Hematopoietic multipotent progenitor cell (in vitro differentiated cells): ENCODE measurements at regions not wholly inside any gene's neighbourhood (a gene's known extent, or its start where the extent isn't known, plus 50 kb on each side); places are given as distances from the start of the nearest gene placed in this dataset.
"Not testable (repeated sequence)": the region's sequence is repeated elsewhere in the genome, so short reads cannot be mapped to it uniquely, and the experiment has no call there.

ENCODE experiments used
- DNase-seq, 3 donors: peaks; one replicate each; pipeline ENCODE4 v3.0.0-alpha.2; 2011 to 2015; ENCODE audit warnings: low read depth in 2 of 3, low spot score in 2 of 3

- no peak for DNase-seq
Measured at GRCh38 chr2:186164325-186164724, 321.7 kb upstream of the ZC3H15 start.

- DNase-seq, result no peak
Measured at GRCh38 chr2:186170693-186171092, 315.4 kb upstream of the ZC3H15 start.

GRCh38 chr2:186181625-186182024 lies 304.4 kb upstream of the ZC3H15 start:
- DNase-seq, result no peak

GRCh38 chr2:186182366-186182765 lies 303.7 kb upstream of the ZC3H15 start:
- not testable (repeated sequence) for DNase-seq

- DNase-seq, result peak in 1 of 3 donors; percentile 35
Measured at GRCh38 chr2:186183406-186183805, 302.7 kb upstream of the ZC3H15 start.

GRCh38 chr2:186187854-186188253 lies 298.2 kb upstream of the ZC3H15 start:
- no peak for DNase-seq

GRCh38 chr2:186189816-186190215 lies 296.2 kb upstream of the ZC3H15 start:
- DNase-seq, result no peak

GRCh38 chr2:186195696-186196095 lies 290.4 kb upstream of the ZC3H15 start:
- DNase-seq, result no peak

GRCh38 chr2:186197955-186198354 lies 288.1 kb upstream of the ZC3H15 start:
- DNase-seq, result no peak

GRCh38 chr2:186199029-186199428 lies 287.0 kb upstream of the ZC3H15 start:
- no peak for DNase-seq

- DNase-seq, result no peak
Measured at GRCh38 chr2:186201371-186201770, 284.7 kb upstream of the ZC3H15 start.

GRCh38 chr2:186205254-186205911 lies 280.7 kb upstream of the ZC3H15 start:
- peak in 1 of 3 donors; percentile 10 for DNase-seq

GRCh38 chr2:186209532-186209931 lies 276.5 kb upstream of the ZC3H15 start:
- no peak for DNase-seq

- no peak for DNase-seq
Measured at GRCh38 chr2:186220409-186220808, 265.7 kb upstream of the ZC3H15 start.

GRCh38 chr2:186229265-186229664 lies 256.8 kb upstream of the ZC3H15 start:
- no peak for DNase-seq

GRCh38 chr2:186241874-186242273 lies 244.2 kb upstream of the ZC3H15 start:
- no peak for DNase-seq

- DNase-seq, result no peak
Measured at GRCh38 chr2:186254759-186255158, 231.3 kb upstream of the ZC3H15 start.

GRCh38 chr2:186255823-186256222 lies 230.2 kb upstream of the ZC3H15 start:
- no peak for DNase-seq

GRCh38 chr2:186256540-186256939 lies 229.5 kb upstream of the ZC3H15 start:
- DNase-seq, result peak in 2 of 3 donors; percentile 1 to 47

GRCh38 chr2:186263673-186264250 lies 222.3 kb upstream of the ZC3H15 start:
- no peak for DNase-seq

- no peak for DNase-seq
Measured at GRCh38 chr2:186269536-186269935, 216.5 kb upstream of the ZC3H15 start.

- DNase-seq, result no peak
Measured at GRCh38 chr2:186273953-186274352, 212.1 kb upstream of the ZC3H15 start.
